Transverse colon (tissue), 4 donors: ENCODE measurements at regions not wholly inside any gene's neighbourhood (a gene's known extent, or its start where the extent isn't known, plus 50 kb on each side); places are given as distances from the start of the nearest gene placed in this dataset.

Experiments used
- DNase-seq: peaks from one replicate; pipeline ENCODE4 v3.0.0-alpha.2; 2019
- H3K27ac ChIP-seq, 4 donors: fragments of 200-600 bp; sonication (generic); 2 replicates each; pipeline ENCODE4 v1.5.1; 2016 to 2018; ENCODE audit warnings: inconsistent platforms in 4 of 4
- H3K27me3 ChIP-seq: fragments of 200-600 bp; sonication (generic); 2 replicates; pipeline ENCODE4 v1.5.1; 2017; ENCODE audit warnings: inconsistent platforms
- H3K36me3 ChIP-seq, 4 donors: fragments of 200-600 bp; sonication (generic); 2 replicates each; pipeline ENCODE4 v1.5.1; 2017 to 2019; ENCODE audit warnings: inconsistent platforms in 4 of 4
- H3K4me1 ChIP-seq, 4 donors: fragments of 200-600 bp; sonication (generic); 2 replicates each; pipeline ENCODE4 v1.5.1; 2017 to 2020; ENCODE audit warnings: inconsistent platforms in 4 of 4
- H3K4me3 ChIP-seq, 4 donors: fragments of 200-600 bp; sonication (generic); 1 replicate in 1 of 4; 2 replicates in 3 of 4; pipeline versions ENCODE4 v1.5.1 to v1.6.1; 2017 to 2019; ENCODE audit warnings: inconsistent platforms in 4 of 4
- H3K9me3 ChIP-seq, 2 donors: fragments of 200-600 bp; sonication (generic); 2 replicates each; pipeline ENCODE4 v1.5.1; 2017 to 2019; ENCODE audit warnings: inconsistent platforms in 2 of 2
- CTCF ChIP-seq, 5 experiments: fragments of 200-600 bp in 3 of 5; fragments of 450-650 bp in 2 of 5; sonication (generic) in 3 of 5; IDR thresholded peaks; 1 replicate in 2 of 5; 2 replicates in 3 of 5; pipeline ENCODE4 v1.5.1; 2016 to 2017; ENCODE audit warnings: antibody characterized with exemption in 5 of 5, inconsistent platforms in 3 of 5, mild to moderate bottlenecking in 2 of 5, moderate library complexity in 1 of 5
- EP300 ChIP-seq: sonication (generic); formaldehyde crosslinking; IDR thresholded peaks from one replicate; pipeline ENCODE4 v1.6.1; 2017; ENCODE audit warnings: antibody characterized with exemption, low read depth
- POLR2A ChIP-seq: fragments of 450-650 bp; IDR thresholded peaks from one replicate; pipeline ENCODE4 v1.6.1; 2016; ENCODE audit warnings: antibody characterized with exemption, mild to moderate bottlenecking, moderate library complexity
- POLR2AphosphoS5 ChIP-seq, 3 donors: sonication (generic); formaldehyde crosslinking; IDR thresholded peaks; one replicate each; pipeline ENCODE4 v1.6.1; 2016; ENCODE audit warnings: antibody characterized with exemption in 3 of 3
- WGBS, 2 donors: methylation state at CpG; one replicate each; pipeline ENCODE4 v1.1.5; 2018; ENCODE audit warnings: low coverage in 1 of 2; 5-methylcytosine and 5-hydroxymethylcytosine counted together
- in situ Hi-C, 4 donors: fragments of 200-750 bp; cut with MboI; loops; one replicate each; pipeline versions ENCODE4 v1.15.0 to v1.15.1; 2017; ENCODE audit warnings: low sequenced_read_pairs in 3 of 4, low pct_ligation_motif_present in 1 of 4, low pct_unique_long_range_greater_than_20kb in 1 of 4
- intact Hi-C: fragments of 100-400 bp; cut with DNase I; formaldehyde crosslinking; loops from one replicate; pipeline ENCODE4 v1.15.1; 2023; ENCODE audit warnings: low total_unique reads

GRCh38 chr13:48783695-48784230 is 130.0 kb downstream of the CYSLTR2 start:
- Histone ChIP-seq H3K4me1 (peaks cover 0 to 6% (median 0%) of the 10 kb centered on the region in 4 donors), H3K4me3 (no peak overlapping the region), H3K9me3 (peaks cover 9 to 12% of the 10 kb centered on the region in 2 donors), H3K27ac (no peak overlapping the region), H3K36me3 (no peaks in the 10 kb centered on the region), H3K27me3 (no peaks in the 10 kb centered on the region)
- in situ Hi-C loops (no loop called here), intact Hi-C loops (no loop called here)
- DNase-seq, result no peak
- TF ChIP-seq EP300 (no peak), POLR2AphosphoS5 (IDR thresholded peaks at IDR 0.05) (no peak)
- WGBS, 2 donors, result 88 to 100% methylated on average over 2 to 4 of the region's 4 CpGs

GRCh38 chr13:48784916-48785548 is 131.3 kb downstream of the CYSLTR2 start:
- Histone ChIP-seq H3K27me3 (no peaks in the 10 kb centered on the region), H3K4me3 (no peak overlapping the region), H3K9me3 (peaks cover 9 to 12% of the 10 kb centered on the region in 2 donors), H3K4me1 (peaks cover 0 to 6% (median 0%) of the 10 kb centered on the region in 4 donors), H3K27ac (no peak overlapping the region), H3K36me3 (no peaks in the 10 kb centered on the region)
- intact Hi-C loops, result no loop called here
- no peak for DNase-seq
- no peak for TF ChIP-seq EP300
- no peak for TF ChIP-seq CTCF (IDR thresholded peaks at IDR 0.05)
- TF ChIP-seq POLR2AphosphoS5 (IDR thresholded peaks at IDR 0.05), result no peak
- no peak for TF ChIP-seq POLR2A
- in situ Hi-C loops, result no loop called here
- 75 to 94% methylated on average over 2 to 3 of the region's 3 CpGs for WGBS, 2 donors

- TF ChIP-seq POLR2A (no peak), CTCF (IDR thresholded peaks at IDR 0.05) (no peak), POLR2AphosphoS5 (IDR thresholded peaks at IDR 0.05) (no peak), EP300 (no peak)
- 63 to 92% methylated on average over 2 to 3 of the region's 3 CpGs for WGBS, 2 donors
- intact Hi-C loops (no loop called here), in situ Hi-C loops (no loop called here)
- Histone ChIP-seq H3K9me3 (no peaks in the 10 kb centered on the region), H3K36me3 (no peaks in the 10 kb centered on the region), H3K4me1 (no peaks in the 10 kb centered on the region), H3K4me3 (no peak overlapping the region), H3K27ac (no peak overlapping the region), H3K27me3 (no peaks in the 10 kb centered on the region)
- no peak for DNase-seq
These were observed 136.5 kb downstream of the CYSLTR2 start for GRCh38 chr13:48790199-48790598.

GRCh38 chr13:48790966-48791365 is 137.2 kb downstream of the CYSLTR2 start:
- DNase-seq, result no peak
- H3K9me3 ChIP-seq, result no peaks in the 10 kb centered on the region
- no peaks in the 10 kb centered on the region for H3K4me1 ChIP-seq
- 75 to 83% methylated on average over 1 of the region's 1 CpG for WGBS, 2 donors
- H3K27ac ChIP-seq, result no peak overlapping the region
- TF ChIP-seq EP300, result no peak
- no peak for TF ChIP-seq POLR2AphosphoS5 (IDR thresholded peaks at IDR 0.05)
- no peak for TF ChIP-seq CTCF (IDR thresholded peaks at IDR 0.05)
- TF ChIP-seq POLR2A, result no peak
- no peaks in the 10 kb centered on the region for H3K27me3 ChIP-seq
- intact Hi-C loops (no loop called here), in situ Hi-C loops (no loop called here)
- no peak overlapping the region for H3K4me3 ChIP-seq
- H3K36me3 ChIP-seq, result no peaks in the 10 kb centered on the region

- no peaks in the 10 kb centered on the region for H3K36me3 ChIP-seq
- H3K4me1 ChIP-seq, result no peaks in the 10 kb centered on the region
- intact Hi-C loops, result no loop called here
- WGBS, 2 donors, result 48 to 63% methylated on average over 2 to 3 of the region's 3 CpGs
- in situ Hi-C loops, result no loop called here
- H3K27me3 ChIP-seq, result no peaks in the 10 kb centered on the region
- no peak overlapping the region for H3K4me3 ChIP-seq
- TF ChIP-seq CTCF (IDR thresholded peaks at IDR 0.05) (no peak), POLR2A (no peak), EP300 (no peak), POLR2AphosphoS5 (IDR thresholded peaks at IDR 0.05) (no peak)
- H3K9me3 ChIP-seq, result no peaks in the 10 kb centered on the region
- DNase-seq, result no peak
- no peak overlapping the region for H3K27ac ChIP-seq
These were observed 143.4 kb downstream of the CYSLTR2 start for GRCh38 chr13:48797127-48797526.
